ENCODE measurements at regions not wholly inside any gene's neighbourhood (a gene's known extent, or its start where the extent isn't known, plus 50 kb on each side); places are given as distances from the start of the nearest gene placed in this dataset.

- TF ChIP-seq EZH2 (IDR thresholded peaks at IDR 0.05; ENCODE audit: borderline replicate concordance, low read length) (no peak), CTCF (conservative IDR thresholded peaks at IDR 0.05 in 1 of 2, IDR thresholded peaks at IDR 0.05 in 1 of 2; ENCODE audit: extremely low read depth in 1 of 2, insufficient read depth in 1 of 2, low read depth in 1 of 2, low read length in 2 of 2) (no peak)
Measured at GRCh38 chr4:123468479-123469031, 72.0 kb downstream of the SPRY1 start.
